NB4 (cell line): ENCODE measurements at regions not wholly inside any gene's neighbourhood (a gene's known extent, or its start where the extent isn't known, plus 50 kb on each side); places are given as distances from the start of the nearest gene placed in this dataset.

ENCODE experiments used
- DNase-seq: peaks from one replicate; pipeline ENCODE4 v3.0.0; 2010; ENCODE audit warnings: low read depth
- H3K4me3 ChIP-seq: one replicate; pipeline ENCODE4 v1.5.1; 2011; ENCODE audit warnings: mild to moderate bottlenecking, low read depth, low read length, moderate library complexity
- MYC ChIP-seq: IDR thresholded peaks from 2 replicates; pipeline ENCODE4 v1.6.1; 2011; ENCODE audit warnings: low read depth, low read length
- POLR2A ChIP-seq: IDR thresholded peaks from 2 replicates; pipeline ENCODE4 v1.6.1; 2011; ENCODE audit warnings: mild to moderate bottlenecking; ENCODE audit not compliant: insufficient read length; ENCODE audit errors: extremely low read depth
- TF ChIP-seq, protein P1 (sequence below): IDR thresholded peaks from one replicate; pipeline ENCODE4 v1.5.1; 2012; ENCODE audit warnings: low read depth, low read length
- TF ChIP-seq, protein P2 (sequence below): IDR thresholded peaks from 2 replicates; pipeline ENCODE4 v1.6.1; 2011; ENCODE audit warnings: low read depth, low read length

DNA sequence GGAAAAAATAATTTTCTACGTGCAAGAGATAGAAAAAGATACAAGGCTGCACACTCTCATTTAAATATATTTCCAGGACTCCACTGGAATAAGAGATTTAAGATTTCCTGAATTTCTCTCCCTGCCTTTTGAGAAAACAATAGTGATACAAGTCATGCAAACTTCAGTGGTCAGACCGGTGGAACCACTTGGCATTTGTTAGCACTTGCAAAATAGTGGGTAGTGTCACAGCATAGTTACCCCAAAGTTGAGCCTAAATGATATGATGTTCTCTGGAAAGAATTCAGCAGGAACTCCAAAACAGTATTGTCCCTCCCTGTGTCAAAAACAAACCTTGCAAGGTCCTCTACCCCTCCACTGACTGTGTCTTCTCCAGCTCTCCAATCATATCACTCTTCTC lies 102.3 kb downstream of the ANKRD50 start:
- TF ChIP-seq MYC: no peak
- TF ChIP-seq, protein P1, sequence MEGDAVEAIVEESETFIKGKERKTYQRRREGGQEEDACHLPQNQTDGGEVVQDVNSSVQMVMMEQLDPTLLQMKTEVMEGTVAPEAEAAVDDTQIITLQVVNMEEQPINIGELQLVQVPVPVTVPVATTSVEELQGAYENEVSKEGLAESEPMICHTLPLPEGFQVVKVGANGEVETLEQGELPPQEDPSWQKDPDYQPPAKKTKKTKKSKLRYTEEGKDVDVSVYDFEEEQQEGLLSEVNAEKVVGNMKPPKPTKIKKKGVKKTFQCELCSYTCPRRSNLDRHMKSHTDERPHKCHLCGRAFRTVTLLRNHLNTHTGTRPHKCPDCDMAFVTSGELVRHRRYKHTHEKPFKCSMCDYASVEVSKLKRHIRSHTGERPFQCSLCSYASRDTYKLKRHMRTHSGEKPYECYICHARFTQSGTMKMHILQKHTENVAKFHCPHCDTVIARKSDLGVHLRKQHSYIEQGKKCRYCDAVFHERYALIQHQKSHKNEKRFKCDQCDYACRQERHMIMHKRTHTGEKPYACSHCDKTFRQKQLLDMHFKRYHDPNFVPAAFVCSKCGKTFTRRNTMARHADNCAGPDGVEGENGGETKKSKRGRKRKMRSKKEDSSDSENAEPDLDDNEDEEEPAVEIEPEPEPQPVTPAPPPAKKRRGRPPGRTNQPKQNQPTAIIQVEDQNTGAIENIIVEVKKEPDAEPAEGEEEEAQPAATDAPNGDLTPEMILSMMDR: no peak
- TF ChIP-seq, protein P2, sequence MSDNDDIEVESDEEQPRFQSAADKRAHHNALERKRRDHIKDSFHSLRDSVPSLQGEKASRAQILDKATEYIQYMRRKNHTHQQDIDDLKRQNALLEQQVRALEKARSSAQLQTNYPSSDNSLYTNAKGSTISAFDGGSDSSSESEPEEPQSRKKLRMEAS: no peak
- TF ChIP-seq POLR2A: no peak
- no peak overlapping the region for H3K4me3 ChIP-seq
- no peak for DNase-seq
